Loucy (cell line): ENCODE measurements at regions not wholly inside any gene's neighbourhood (a gene's known extent, or its start where the extent isn't known, plus 50 kb on each side); places are given as distances from the start of the nearest gene placed in this dataset.

Source experiments
- H2AFZ ChIP-seq: fragments of 200-600 bp; sonication (generic); 2 replicates; pipeline ENCODE4 v1.6.0; 2016; ENCODE audit warnings: antibody characterized with exemption, mild to moderate bottlenecking, low read length, moderate library complexity
- H3F3A ChIP-seq: fragments of 200-600 bp; 2 replicates; pipeline ENCODE4 v1.6.0; 2016; ENCODE audit warnings: antibody characterized with exemption, low read depth, mild to moderate bottlenecking
- H3K27me3 ChIP-seq: fragments of 200-600 bp; sonication (generic); 2 replicates; pipeline ENCODE4 v1.6.1; 2014; ENCODE audit warnings: low read length, mild to moderate bottlenecking; ENCODE audit not compliant: insufficient read depth, poor library complexity, severe bottlenecking
- H3K36me3 ChIP-seq: fragments of 200-600 bp; sonication (generic); 2 replicates; pipeline ENCODE4 v1.6.1; 2016; ENCODE audit warnings: low read length; ENCODE audit not compliant: insufficient read depth
- H3K4me1 ChIP-seq: fragments of 200-600 bp; sonication (generic); 2 replicates; pipeline ENCODE4 v1.5.1; 2014; ENCODE audit warnings: low read length, mild to moderate bottlenecking; ENCODE audit not compliant: insufficient read depth, poor library complexity, severe bottlenecking
- H3K4me2 ChIP-seq: fragments of 200-600 bp; sonication (generic); 2 replicates; pipeline ENCODE4 v1.6.0; 2014; ENCODE audit warnings: antibody characterized with exemption, low read length, low read depth, mild to moderate bottlenecking; ENCODE audit not compliant: poor library complexity, severe bottlenecking
- H3K4me3 ChIP-seq: fragments of 200-600 bp; sonication (generic); 2 replicates; pipeline ENCODE4 v1.5.1; 2014; ENCODE audit warnings: low read length, mild to moderate bottlenecking, mixed read lengths; ENCODE audit not compliant: poor library complexity, severe bottlenecking
- H3K79me2 ChIP-seq: fragments of 200-600 bp; sonication (generic); 2 replicates; pipeline ENCODE4 v1.6.1; 2014; ENCODE audit warnings: low read length; ENCODE audit not compliant: insufficient read depth
- H3K9ac ChIP-seq: fragments of 200-600 bp; sonication (generic); 2 replicates; pipeline ENCODE4 v1.6.0; 2014; ENCODE audit warnings: mild to moderate bottlenecking, low read depth, low read length, moderate library complexity; ENCODE audit not compliant: poor library complexity, severe bottlenecking
- H3K9me2 ChIP-seq: fragments of 200-600 bp; sonication (generic); replicated peaks from 2 replicates; pipeline ENCODE4 v1.6.1; 2016; ENCODE audit warnings: low read depth, low read length, mixed read lengths
- H3K9me3 ChIP-seq: fragments of 200-600 bp; sonication (generic); 2 replicates; pipeline ENCODE4 v1.6.1; 2014; ENCODE audit warnings: mild to moderate bottlenecking, antibody characterized with exemption, low read length, low read depth; ENCODE audit not compliant: insufficient read depth
- H4K20me1 ChIP-seq: fragments of 200-600 bp; sonication (generic); 2 replicates; pipeline ENCODE4 v1.6.0; 2014; ENCODE audit warnings: antibody characterized with exemption, low read length, mild to moderate bottlenecking; ENCODE audit not compliant: insufficient read depth, poor library complexity, severe bottlenecking
- CTCF ChIP-seq: fragments of 200-600 bp; sonication (generic); conservative IDR thresholded peaks from 2 replicates; pipeline ENCODE4 v1.5.1; 2014; ENCODE audit warnings: mild to moderate bottlenecking, antibody characterized with exemption, low read length
- EZH2phosphoT487 ChIP-seq: fragments of 200-600 bp; IDR thresholded peaks from 2 replicates; pipeline ENCODE4 v1.6.1; 2018; ENCODE audit warnings: antibody characterized with exemption, mild to moderate bottlenecking, moderate library complexity, borderline replicate concordance

- H3F3A ChIP-seq, result no peaks in the 10 kb centered on the region
- TF ChIP-seq CTCF (no peak), EZH2phosphoT487 (no peak)
- no peaks in the 10 kb centered on the region for H3K27me3 ChIP-seq
Observed at GRCh38 chr20:42007251-42007650, 389.1 kb upstream of the CHD6 start.

GRCh38 chr20:42005211-42005610 lies 387.0 kb upstream of the CHD6 start:
- H3K4me2 ChIP-seq, result no peak overlapping the region
- no peak overlapping the region for H3K4me3 ChIP-seq
- no peaks in the 10 kb centered on the region for H3K79me2 ChIP-seq
- no peaks in the 10 kb centered on the region for H3K9me3 ChIP-seq
- H3K9me2 ChIP-seq, result no peaks in the 10 kb centered on the region
- no peaks in the 10 kb centered on the region for H3K27me3 ChIP-seq
- no peak overlapping the region for H2AFZ ChIP-seq
- H3K9ac ChIP-seq, result no peak overlapping the region
- H3F3A ChIP-seq, result no peaks in the 10 kb centered on the region
- TF ChIP-seq CTCF (no peak), EZH2phosphoT487 (no peak)
- H3K36me3 ChIP-seq, result no peaks in the 10 kb centered on the region
- H4K20me1 ChIP-seq, result no peaks in the 10 kb centered on the region
- H3K4me1 ChIP-seq, result no peaks in the 10 kb centered on the region

More at GRCh38 chr20:42007251-42007650, 389.1 kb upstream of the CHD6 start:
- no peaks in the 10 kb centered on the region for H3K9me3 ChIP-seq
- no peaks in the 10 kb centered on the region for H3K9me2 ChIP-seq
- H3K4me1 ChIP-seq, result no peaks in the 10 kb centered on the region
- no peak overlapping the region for H3K9ac ChIP-seq
- no peak overlapping the region for H3K4me2 ChIP-seq
- H4K20me1 ChIP-seq, result no peaks in the 10 kb centered on the region
- no peak overlapping the region for H2AFZ ChIP-seq
- H3K36me3 ChIP-seq, result no peaks in the 10 kb centered on the region
- no peaks in the 10 kb centered on the region for H3K79me2 ChIP-seq
- H3K4me3 ChIP-seq, result no peak overlapping the region

GRCh38 chr20:42003380-42003779 lies 385.2 kb upstream of the CHD6 start:
- Histone ChIP-seq H2AFZ (no peak overlapping the region), H3K9me2 (no peaks in the 10 kb centered on the region), H3K79me2 (no peaks in the 10 kb centered on the region), H3F3A (no peaks in the 10 kb centered on the region), H3K9me3 (no peaks in the 10 kb centered on the region), H3K4me2 (no peak overlapping the region), H3K36me3 (no peaks in the 10 kb centered on the region), H4K20me1 (no peaks in the 10 kb centered on the region), H3K4me3 (no peak overlapping the region), H3K4me1 (no peaks in the 10 kb centered on the region), H3K9ac (no peak overlapping the region), H3K27me3 (no peaks in the 10 kb centered on the region)
- TF ChIP-seq EZH2phosphoT487 (no peak), CTCF (no peak)
